NT2/D1 (cell line): ENCODE measurements at regions not wholly inside any gene's neighbourhood (a gene's known extent, or its start where the extent isn't known, plus 50 kb on each side); places are given as distances from the start of the nearest gene placed in this dataset.
"Not testable (repeated sequence)": the region's sequence is repeated elsewhere in the genome, so short reads cannot be mapped to it uniquely, and the experiment has no call there.

Source experiments
- SUZ12 ChIP-seq: IDR thresholded peaks from 2 replicates; pipeline ENCODE4 v1.6.1; 2011; ENCODE audit not compliant: insufficient read length, insufficient read depth; ENCODE audit errors: extremely low read depth
- YY1 ChIP-seq: IDR thresholded peaks from 2 replicates; pipeline ENCODE4 v1.6.1; 2011; ENCODE audit not compliant: insufficient read length, insufficient read depth
- ZNF274 ChIP-seq: IDR thresholded peaks from 2 replicates; pipeline ENCODE4 v1.6.1; 2011; ENCODE audit warnings: mild to moderate bottlenecking, low read depth, low read length

GRCh38 chr2:122085672-122086071 lies 330.2 kb downstream of the TSN start:
- not testable (repeated sequence) for TF ChIP-seq ZNF274, YY1, SUZ12
